Natural killer cell (primary cell): ENCODE measurements at regions not wholly inside any gene's neighbourhood (a gene's known extent, or its start where the extent isn't known, plus 50 kb on each side); places are given as distances from the start of the nearest gene placed in this dataset.

Experiments used
- ATAC-seq, 3 donors: fragments of 150-1000 bp in 2 of 3; fragments of 200-7000 bp in 1 of 3; cut with Tn5 transposase; 1 replicate in 1 of 3; 2 replicates in 2 of 3; pipeline ENCODE4 v1.10.0; 2021; ENCODE audit warnings: mild to moderate bottlenecking in 2 of 3, moderate library complexity in 2 of 3
- DNase-seq, 2 donors: peaks; one replicate each; pipeline versions ENCODE4 v3.0.0 to v3.0.0-alpha.2; 2013 to 2021; ENCODE audit warnings: mixed read lengths in 1 of 2
- H3K27ac ChIP-seq: one replicate; pipeline ENCODE4 v1.5.1; 2013; ENCODE audit warnings: mild to moderate bottlenecking, low read length
- H3K27me3 ChIP-seq: one replicate; pipeline ENCODE4 v1.6.1; 2013; ENCODE audit warnings: low read length; ENCODE audit not compliant: control insufficient read depth, insufficient read depth
- H3K36me3 ChIP-seq: one replicate; pipeline ENCODE4 v1.6.1; 2013; ENCODE audit warnings: low read length; ENCODE audit not compliant: control insufficient read depth, insufficient read depth
- H3K4me1 ChIP-seq: one replicate; pipeline ENCODE4 v1.6.1; 2013; ENCODE audit warnings: low read length; ENCODE audit not compliant: control insufficient read depth, insufficient read depth
- H3K4me3 ChIP-seq: one replicate; pipeline ENCODE4 v1.5.1; 2013; ENCODE audit warnings: low read length
- H3K9me3 ChIP-seq: one replicate; pipeline ENCODE4 v1.6.1; 2013; ENCODE audit warnings: low read length; ENCODE audit not compliant: control insufficient read depth, insufficient read depth
- H3K27ac Mint-ChIP-seq, 2 donors: one replicate each; pipeline ENCODE4 v1.8.0; 2022; ENCODE audit warnings: mild to moderate bottlenecking in 2 of 2, mixed read lengths in 2 of 2, moderate library complexity in 1 of 2
- H3K27me3 Mint-ChIP-seq, 2 donors: one replicate each; pipeline ENCODE4 v1.8.0; 2022; ENCODE audit warnings: low read depth in 2 of 2, mixed read lengths in 2 of 2
- H3K36me3 Mint-ChIP-seq: one replicate; pipeline ENCODE4 v1.8.0; 2022; ENCODE audit warnings: mixed read lengths
- H3K4me1 Mint-ChIP-seq, 2 donors: one replicate each; pipeline ENCODE4 v1.8.0; 2022; ENCODE audit warnings: mixed read lengths in 2 of 2
- H3K4me3 Mint-ChIP-seq: one replicate; pipeline ENCODE4 v1.8.0; 2022; ENCODE audit warnings: mild to moderate bottlenecking, moderate library complexity, mixed read lengths
- H3K9me3 Mint-ChIP-seq, 2 donors: one replicate each; pipeline ENCODE4 v1.8.0; 2022; ENCODE audit warnings: mixed read lengths in 2 of 2
- CTCF ChIP-seq: fragments of 200-600 bp; IDR thresholded peaks from one replicate; pipeline ENCODE4 v1.8.0; 2022; ENCODE audit warnings: antibody characterized with exemption
- WGBS: methylation state at CpG from one replicate; pipeline ENCODE4 v1.1.7; 2013; ENCODE audit warnings: missing lambda C conversion rate; ENCODE audit not compliant: insufficient coverage; 5-methylcytosine and 5-hydroxymethylcytosine counted together
- intact Hi-C: fragments of 100-400 bp; cut with micrococcal nuclease; formaldehyde crosslinking; loops from one replicate; pipeline ENCODE4 v1.14.2; 2022

DNA sequence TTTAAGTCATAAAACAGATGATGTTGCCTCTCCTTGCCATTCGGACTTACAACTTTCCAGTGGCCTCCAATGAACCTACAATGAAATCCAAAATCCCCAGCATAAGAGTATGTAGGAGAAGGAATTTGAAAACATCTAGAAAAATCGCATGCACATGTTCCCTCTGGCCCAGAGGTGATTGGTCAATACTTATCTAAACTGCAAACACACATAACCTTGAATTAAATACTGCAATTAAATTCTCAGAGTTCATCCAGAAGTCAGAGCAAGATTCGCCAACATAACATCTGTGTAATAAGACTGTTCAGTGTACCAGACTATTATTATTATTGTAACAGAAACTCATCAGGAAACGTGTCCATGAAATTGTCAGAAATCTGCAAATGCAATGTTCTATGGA is 82.2 kb upstream of the USP29 start:
- Mint-ChIP-seq H3K36me3 (peaks cover 7% of the 10 kb centered on the region), H3K27ac (no peak overlapping the region), H3K9me3 (peaks cover 24 to 30% of the 10 kb centered on the region in 2 donors), H3K27me3 (no peaks in the 10 kb centered on the region), H3K4me3 (no peak overlapping the region), H3K4me1 (no peaks in the 10 kb centered on the region)
- no peaks in the 10 kb centered on the region for H3K4me1 ChIP-seq
- 69% methylated on average over 3 of the region's 4 CpGs for WGBS
- intact Hi-C loops, result no loop called here
- DNase-seq (no peak), ATAC-seq (no peak)
- TF ChIP-seq CTCF, result no peak
- no peaks in the 10 kb centered on the region for H3K36me3 ChIP-seq
- no peaks in the 10 kb centered on the region for H3K27me3 ChIP-seq
- no peak overlapping the region for H3K4me3 ChIP-seq
- peaks cover 30% of the 10 kb centered on the region for H3K9me3 ChIP-seq
- no peak overlapping the region for H3K27ac ChIP-seq

GRCh38 chr19:57047743-57048142 is 72.0 kb upstream of the USP29 start:
- intact Hi-C loops, result no loop called here
- TF ChIP-seq CTCF, result no peak
- Histone ChIP-seq H3K9me3 (peaks cover 25% of the 10 kb centered on the region), H3K27ac (no peak overlapping the region), H3K27me3 (no peaks in the 10 kb centered on the region), H3K36me3 (no peaks in the 10 kb centered on the region), H3K4me1 (no peaks in the 10 kb centered on the region), H3K4me3 (no peak overlapping the region)
- H3K9me3 Mint-ChIP-seq, result peaks cover 7 to 13% of the 10 kb centered on the region in 2 donors
- no peaks in the 10 kb centered on the region for H3K36me3 Mint-ChIP-seq
- H3K4me1 Mint-ChIP-seq, result no peaks in the 10 kb centered on the region
- no peaks in the 10 kb centered on the region for H3K27me3 Mint-ChIP-seq
- ATAC-seq (no peak), DNase-seq (no peak)
- WGBS, result 75% methylated on average over 3 of the region's 3 CpGs
- no peak overlapping the region for H3K27ac Mint-ChIP-seq
- H3K4me3 Mint-ChIP-seq, result no peak overlapping the region

DNA sequence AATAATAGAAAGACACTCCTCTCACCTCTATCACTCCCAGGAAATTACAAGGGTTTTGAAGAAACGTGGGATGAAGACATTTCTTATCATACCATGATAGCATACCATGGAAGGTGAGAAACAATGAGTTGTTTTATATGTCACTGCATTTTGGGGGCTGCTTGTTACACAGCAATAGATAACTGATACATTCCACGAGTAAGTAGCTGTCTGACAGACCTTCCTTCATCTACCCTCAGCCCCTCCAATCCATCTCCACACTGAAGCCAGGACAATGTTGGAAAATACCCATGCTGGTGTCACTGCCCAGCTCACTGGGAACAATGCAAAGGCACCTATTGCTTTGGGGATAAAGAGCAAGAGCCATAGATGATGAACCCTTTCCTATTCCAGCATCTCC is 68.9 kb upstream of the USP29 start:
- 40% methylated on average over 1 of the region's 2 CpGs for WGBS
- H3K4me1 Mint-ChIP-seq, result no peaks in the 10 kb centered on the region
- intact Hi-C loops, result no loop called here

More for the DNA sequence above, 68.9 kb upstream of the USP29 start:
- Mint-ChIP-seq H3K36me3 (no peaks in the 10 kb centered on the region), H3K27me3 (no peaks in the 10 kb centered on the region), H3K4me3 (no peak overlapping the region), H3K27ac (no peak overlapping the region), H3K9me3 (peaks cover 13 to 15% of the 10 kb centered on the region in 2 donors)
- H3K4me3 ChIP-seq, result no peak overlapping the region
- H3K9me3 ChIP-seq, result peaks cover 33% of the 10 kb centered on the region
- no peaks in the 10 kb centered on the region for H3K36me3 ChIP-seq
- TF ChIP-seq CTCF, result no peak
- ATAC-seq (no peak), DNase-seq (no peak)
- H3K4me1 ChIP-seq, result no peaks in the 10 kb centered on the region
- no peak overlapping the region for H3K27ac ChIP-seq
- H3K27me3 ChIP-seq, result no peaks in the 10 kb centered on the region
